ENCODE measurements at regions not wholly inside any gene's neighbourhood (a gene's known extent, or its start where the extent isn't known, plus 50 kb on each side); places are given as distances from the start of the nearest gene placed in this dataset.
"Not testable (repeated sequence)": the region's sequence is repeated elsewhere in the genome, so short reads cannot be mapped to it uniquely, and the experiment has no call there.

DNA sequence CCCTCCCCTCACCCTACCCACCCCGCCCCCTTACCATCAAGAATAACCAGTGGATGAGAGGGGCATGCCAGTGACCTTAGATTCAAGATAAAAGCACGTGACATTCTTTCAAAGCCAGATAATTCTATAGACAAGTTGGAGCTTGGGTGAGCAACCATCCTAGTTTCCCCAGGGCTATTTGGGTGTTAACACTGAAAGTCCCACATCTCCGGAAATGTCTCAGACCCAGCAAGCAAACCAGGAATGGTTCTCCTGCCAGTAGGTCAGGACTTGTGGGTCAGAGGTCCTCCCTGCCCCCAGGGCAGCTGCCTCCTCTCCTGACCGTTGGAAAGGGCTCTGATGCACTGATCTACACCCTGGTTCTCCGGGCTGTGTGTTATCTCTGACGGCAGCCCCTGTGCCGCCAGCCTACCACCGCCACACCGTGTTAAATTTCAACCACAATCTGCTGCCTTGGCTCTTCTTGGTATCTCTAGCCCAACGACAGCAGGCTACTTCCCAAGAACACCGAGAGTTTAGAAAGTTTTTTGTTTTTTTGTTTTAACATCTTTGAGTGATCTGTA is 287.0 kb downstream of the BCL2L11 start:
- DNase-seq, result not testable (repeated sequence)

DNA sequence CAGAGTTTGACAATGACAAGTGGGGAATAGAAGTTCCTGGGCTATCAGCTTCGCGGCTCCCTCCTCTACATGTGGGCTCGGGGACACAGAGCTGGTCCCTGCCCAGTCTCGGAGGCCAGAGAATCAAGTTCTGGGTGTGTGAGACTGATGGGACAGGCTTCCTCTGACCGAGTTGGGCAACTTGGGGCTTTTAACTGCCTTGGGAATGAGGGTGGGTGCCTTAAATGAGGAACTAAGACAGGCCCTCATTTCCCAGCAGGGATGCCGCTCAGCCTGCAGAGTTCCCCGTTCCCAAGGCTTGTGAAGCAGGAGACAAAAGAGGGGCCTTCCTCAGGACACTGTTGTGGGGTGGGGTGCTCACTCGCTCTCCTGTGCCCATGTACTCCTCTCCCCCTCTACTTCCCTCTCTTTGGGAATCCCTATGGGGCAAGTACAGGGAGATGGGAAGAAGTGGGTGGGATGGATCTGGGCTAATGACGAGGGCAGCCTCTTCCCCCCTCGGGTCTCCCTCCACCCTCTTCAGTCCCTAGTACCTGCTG is 290.2 kb downstream of the BCL2L11 start:
- not testable (repeated sequence) for DNase-seq

DNA sequence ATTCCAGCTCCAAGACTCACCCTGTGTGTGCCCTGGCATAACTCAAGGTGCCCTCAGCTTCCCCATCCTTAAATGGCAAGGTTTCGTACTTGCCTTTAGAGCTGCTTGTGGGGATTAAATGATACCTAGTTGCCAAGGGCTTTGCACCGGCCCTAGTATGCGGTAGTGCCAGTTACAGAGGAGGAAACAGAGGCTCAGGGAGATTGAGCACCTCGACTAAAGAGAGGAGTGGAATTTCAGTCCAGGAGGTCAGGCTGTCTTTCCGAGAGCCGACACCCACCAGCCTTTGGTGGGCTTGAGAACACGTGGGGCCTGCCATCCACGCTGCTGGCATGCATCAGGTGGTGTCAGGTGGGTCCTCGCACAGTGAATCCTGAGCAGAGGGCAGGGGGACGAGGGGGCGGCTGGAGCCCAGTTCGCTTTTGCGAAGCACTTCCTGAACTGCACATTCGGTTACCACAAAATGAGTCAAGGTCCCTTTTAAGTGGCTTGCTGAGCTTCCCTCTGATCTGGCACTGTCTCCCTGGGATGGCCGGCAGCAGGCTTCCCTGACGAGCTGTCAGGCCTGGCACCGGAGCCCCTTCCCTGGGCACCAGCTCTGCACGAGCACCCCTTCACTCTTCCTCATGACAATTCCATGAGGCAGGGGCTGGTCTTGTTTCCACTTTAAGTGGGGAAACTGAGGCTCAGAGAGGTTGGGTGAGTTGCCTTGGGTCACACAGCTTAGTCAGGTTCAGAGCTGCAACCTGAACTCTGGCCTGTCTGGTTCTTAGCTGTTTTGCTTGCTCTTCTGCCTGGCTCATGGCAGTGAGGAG is 291.4 kb downstream of the BCL2L11 start:
- DNase-seq, result not testable (repeated sequence)

DNA sequence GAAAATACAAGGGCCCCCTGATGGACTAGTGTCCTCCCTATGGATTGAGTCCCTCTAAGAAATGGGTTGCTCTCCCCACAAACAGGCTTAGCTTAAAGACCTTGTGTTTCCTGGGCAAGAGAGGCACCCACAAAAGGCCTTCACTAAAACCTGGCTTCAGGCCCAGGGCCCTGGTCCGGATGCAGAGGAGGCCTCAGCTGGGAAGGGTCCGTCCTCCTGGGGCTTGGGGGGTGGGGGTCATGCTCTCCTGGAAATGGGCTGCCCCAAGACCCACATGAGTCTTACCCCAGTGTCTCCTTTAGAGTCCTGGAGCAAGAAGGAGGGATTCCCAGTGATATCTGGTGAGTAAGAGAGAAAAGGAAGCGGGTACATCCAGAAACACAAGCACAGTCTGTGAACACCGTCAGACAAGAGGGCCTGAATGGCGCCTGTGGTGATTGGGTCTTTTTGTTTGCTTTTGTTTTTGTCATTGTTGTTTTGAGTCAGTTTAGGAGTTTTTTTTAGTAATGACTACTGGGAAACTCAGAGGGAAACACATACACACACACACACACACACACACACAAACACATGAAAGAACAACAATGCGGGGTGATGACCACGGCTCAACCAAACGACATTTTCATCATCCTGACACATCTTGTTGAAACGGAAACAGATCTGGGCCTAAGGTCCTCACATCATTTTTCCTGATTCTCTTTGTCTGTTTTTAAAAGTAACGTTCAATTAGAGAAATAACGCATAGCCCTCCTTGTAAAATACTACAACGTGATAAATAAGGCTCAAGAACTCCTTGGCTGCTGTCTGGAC is 292.3 kb downstream of the BCL2L11 start:
- not testable (repeated sequence) for DNase-seq

DNA sequence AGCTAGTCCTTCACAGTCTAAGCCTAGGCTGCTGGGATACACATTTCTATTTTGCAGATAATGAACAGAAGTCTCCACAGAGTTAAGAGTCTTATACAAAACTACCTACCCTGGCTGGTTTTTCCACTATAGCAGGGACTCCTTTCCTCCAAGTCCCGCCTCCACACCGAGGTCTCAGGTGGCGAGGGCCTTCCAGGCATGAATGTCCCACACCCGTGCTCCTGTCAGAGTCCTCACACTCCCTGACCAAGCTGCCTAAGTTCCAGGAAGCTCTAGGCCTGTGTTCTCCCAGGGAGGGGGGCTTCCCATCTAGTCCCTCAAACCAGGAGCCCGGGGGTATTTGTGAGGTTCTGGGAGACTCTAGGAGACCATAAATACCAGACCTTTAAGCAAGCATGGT is 293.2 kb downstream of the BCL2L11 start:
- not testable (repeated sequence) for DNase-seq

DNA sequence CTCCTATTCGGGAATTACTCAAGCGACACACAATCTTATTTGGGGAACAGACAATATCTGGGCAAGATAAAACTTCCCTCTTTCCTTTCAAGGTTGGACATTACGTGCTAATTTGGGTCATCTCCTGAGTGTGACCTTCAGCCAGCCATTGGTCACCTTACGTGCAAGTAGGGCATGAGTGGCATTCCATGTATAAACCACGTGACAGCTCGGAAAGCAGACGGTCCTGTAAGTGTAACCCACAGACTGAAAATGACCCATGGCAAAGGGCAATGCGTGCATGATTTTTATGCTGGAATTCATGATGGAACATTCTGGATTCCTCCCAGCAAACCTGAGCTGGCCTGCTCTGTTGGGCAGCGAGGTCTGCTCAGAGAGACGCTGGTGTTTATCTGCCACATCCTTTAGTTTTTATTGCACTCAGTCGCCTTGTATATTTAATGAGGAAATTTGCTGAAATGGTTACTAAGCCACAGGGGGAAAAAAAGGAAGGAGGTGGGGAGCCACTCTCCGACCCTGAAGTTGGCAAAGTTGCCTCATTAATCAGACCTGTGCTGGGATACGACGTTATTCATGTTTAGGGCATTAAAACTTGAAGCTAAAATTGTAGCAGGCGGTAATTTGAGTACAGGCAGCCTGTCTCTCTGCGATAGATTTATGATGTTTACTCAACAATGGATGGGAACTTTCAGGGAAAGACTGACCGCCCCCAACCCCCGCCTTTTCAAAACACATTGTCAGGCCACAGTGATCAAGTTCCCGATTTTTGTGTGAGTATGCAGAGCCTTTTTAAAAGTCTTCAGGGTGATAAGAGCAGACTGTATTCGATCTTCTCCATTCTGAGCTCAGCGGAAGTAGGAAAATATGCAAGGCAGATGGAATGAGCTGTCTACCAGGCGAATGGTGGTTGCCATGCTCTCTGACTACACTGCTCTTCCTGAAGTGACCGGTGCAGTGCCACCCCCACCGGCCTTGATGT is 295.3 kb downstream of the BCL2L11 start:
- DNase-seq, result not testable (repeated sequence)

DNA sequence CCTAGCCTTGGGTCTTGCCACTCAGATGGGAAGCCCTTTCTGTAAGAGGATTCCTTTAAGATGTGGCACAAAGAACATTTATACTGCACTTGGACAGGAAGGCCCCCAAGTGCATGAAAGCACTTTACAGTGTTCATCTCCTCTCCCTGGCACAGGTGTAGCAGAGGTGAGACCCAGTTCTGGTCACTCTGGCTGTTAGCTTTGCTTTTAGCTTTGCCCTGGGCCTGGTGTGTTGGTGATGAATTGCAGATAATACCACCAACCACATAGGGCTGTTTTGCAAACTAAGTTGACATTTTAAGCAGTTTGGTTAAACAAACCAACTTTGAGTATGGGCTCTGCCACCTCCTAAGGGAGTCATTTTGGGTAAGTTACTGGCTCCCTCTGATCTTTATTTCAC is 296.3 kb downstream of the BCL2L11 start:
- not testable (repeated sequence) for DNase-seq

DNA sequence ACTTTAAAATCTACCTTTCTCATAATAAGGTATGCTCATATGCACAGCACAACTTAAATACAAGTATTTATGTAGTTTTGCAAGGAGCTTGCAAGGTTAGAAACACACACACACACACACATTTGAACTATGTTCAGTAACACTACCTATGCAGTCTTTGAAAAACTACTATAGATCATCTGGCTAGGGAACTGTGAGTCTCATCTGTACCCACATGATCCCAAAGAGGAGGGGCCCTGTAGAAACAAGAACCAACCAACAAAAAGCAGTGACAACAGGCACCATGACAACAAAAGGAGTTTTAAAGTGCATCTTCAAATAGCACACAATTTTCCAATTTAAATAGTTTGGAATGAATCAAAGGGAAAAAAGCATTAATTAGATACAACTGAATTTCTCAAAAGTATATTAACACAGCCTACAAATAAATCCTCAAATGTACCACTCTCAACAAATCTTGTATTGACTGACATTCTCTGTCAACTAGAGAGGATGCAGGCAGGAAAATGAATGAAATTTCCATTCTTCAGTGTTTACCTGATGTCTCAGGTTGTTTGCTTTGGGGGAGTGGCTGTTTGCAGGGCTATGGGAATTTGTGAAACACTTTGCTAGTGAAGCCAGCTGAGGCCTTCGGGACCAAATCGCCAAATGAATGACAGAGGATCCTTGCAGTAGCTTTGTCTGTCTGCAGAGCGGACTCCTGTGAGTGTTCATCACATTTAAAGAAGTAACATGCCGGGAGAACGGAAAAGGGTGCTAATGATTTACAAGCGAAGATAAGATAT is 297.6 kb downstream of the BCL2L11 start:
- DNase-seq, result not testable (repeated sequence)

DNA sequence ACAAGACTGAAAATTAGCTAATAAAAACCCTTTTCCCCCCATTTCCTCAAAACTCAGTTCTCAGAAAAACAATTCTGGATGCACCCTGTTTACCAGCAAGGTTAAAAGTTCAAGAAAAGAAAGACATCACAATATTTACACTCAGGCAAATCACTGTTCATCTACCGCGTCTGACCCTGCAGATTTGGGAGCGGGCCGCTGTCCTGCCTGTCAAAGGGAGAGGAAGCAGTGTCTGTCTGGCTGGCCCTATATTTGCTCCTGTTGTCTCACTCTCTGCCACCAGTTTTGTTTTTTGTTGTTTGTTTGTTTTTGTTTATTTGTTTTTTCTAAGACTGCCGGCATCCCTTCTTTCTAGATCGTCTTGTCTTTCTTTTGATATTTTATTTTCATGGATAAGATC is 299.4 kb downstream of the BCL2L11 start:
- DNase-seq, result not testable (repeated sequence)

DNA sequence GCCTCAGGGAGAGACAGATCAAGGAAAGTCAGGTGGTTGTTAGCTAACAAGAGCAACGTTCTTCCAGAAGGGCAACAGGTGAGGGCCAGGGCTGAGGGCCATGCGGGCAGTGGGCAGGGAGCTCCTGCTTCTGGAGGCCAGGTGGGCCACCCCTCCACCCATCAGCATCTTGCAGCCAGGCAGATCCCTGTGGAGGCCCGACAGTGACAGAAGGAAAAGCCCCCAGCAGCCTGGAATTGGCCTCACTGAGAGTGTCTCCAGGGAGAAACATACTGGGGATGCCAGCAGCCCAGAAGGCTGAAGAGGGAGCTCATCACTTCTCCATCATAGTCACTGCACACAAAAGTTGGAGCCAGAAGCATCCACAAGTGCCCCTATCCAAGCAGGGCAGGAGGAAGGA is 300.1 kb downstream of the BCL2L11 start:
- not testable (repeated sequence) for DNase-seq

DNA sequence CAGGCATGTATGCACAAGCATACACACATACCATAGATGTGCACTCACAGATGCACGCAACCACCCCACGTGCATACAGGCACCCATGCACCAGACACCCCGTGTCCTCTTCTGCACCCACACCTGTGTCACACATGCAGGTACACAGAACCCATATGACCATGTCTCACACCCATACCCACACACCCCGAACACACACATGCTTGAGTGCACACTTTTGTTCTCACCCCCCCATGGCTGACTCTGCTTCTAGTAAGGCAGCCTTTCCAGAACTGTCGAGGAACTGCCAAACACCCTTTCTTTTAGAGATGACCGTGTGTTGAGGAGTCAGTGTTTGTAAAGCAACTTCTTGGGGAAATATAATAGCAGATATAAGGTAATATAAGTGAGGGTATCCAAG is 301.2 kb downstream of the BCL2L11 start:
- DNase-seq, result not testable (repeated sequence)

DNA sequence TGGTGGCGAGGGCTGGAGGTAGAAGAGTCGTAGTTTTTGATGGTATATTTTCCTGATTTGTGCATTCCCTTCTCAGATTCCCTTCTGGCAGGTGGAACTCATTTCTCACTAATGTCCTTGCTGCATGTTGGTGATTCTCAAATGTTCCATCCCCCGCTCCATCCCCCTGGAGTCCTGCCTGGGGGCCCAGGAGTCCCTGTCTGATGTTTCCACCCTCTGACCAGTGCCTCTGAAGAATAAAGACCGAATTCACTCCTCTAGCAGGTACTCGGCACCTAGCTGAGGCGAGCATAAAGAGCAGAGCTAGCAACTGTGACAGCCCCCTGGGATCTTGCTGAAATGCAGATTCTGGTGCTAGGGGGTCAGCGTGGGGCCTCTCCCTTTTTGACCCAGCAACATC is 301.8 kb downstream of the BCL2L11 start:
- not testable (repeated sequence) for DNase-seq

DNA sequence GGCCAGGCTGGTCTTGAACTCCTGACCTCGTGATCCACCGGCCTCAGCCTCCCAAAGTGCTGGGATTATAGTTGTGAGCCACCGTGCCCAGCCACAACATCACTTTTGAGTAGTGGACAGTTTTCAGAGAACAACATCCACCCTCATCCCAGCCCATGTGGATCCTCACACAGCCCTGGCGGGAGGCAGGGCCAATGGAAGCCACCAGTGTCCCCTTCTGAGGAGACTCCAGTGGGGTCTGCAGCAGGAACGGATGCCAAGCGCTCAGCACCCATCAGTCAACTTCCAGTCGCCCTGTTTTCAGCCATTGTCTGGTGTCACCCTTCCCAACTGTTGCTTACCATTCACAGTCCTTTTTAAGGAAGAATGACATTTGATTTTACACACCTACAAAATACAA is 302.5 kb downstream of the BCL2L11 start:
- not testable (repeated sequence) for DNase-seq

DNA sequence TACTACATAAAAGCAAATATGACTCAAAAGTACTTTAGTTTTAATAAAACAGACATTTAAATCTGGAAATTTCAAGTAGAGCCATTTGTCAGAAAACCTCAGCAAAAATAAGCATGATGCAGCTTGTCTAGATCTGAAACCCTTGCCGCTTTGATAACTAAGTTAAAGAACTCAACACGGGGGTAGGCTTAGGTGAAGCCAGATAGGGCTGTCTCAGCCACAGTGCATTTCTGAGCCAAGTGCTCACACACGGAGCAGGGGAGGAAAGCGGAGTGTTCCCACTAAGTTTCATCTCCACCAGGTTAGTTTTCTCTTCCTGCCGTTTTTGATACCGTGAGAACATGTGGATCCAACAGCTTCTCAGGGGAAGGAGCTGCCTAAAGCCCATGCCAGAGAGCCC is 303.5 kb downstream of the BCL2L11 start:
- not testable (repeated sequence) for DNase-seq

DNA sequence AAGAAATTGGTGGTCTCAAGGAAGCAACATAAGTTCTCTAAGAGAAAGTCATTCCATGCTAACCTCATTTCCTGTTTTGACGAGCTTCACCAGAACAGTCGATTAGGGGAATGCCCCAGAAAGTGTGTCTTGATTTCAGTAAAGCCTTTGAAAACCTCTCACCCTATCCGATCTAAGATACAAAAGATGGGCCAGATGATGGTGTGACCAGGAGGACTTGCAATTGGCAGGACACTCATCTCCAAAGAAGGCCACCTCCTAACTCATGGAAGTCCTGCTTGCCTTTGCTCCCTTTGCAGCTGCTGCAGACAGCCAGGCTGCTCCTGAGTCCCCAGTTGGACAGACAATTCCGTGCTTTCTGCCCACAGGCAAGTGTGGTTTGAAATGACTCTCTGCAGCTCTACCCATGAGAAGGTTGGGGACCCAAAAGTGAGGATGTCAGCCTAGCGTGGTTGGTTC is 304.2 kb downstream of the BCL2L11 start:
- not testable (repeated sequence) for DNase-seq

DNA sequence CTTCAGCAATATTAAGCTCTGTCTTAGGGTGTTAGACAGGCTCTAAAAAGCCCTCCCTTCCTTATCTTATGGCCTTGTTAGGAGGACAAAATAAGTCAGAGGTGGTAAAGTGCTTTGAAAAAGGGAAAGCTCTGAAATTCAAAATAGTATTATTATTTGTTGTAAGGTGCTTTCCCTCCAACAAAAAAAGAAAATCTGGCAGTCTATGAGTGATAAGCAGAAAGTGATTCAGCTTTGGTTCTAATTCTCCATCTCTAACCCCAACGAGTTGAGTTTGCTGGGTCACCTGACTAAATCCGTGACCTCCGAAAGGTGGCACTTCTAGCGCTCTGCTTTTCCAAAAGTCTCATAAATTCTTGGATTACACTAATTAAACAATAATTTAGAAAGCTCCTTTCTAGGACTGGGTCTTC is 305.1 kb downstream of the BCL2L11 start:
- not testable (repeated sequence) for DNase-seq

DNA sequence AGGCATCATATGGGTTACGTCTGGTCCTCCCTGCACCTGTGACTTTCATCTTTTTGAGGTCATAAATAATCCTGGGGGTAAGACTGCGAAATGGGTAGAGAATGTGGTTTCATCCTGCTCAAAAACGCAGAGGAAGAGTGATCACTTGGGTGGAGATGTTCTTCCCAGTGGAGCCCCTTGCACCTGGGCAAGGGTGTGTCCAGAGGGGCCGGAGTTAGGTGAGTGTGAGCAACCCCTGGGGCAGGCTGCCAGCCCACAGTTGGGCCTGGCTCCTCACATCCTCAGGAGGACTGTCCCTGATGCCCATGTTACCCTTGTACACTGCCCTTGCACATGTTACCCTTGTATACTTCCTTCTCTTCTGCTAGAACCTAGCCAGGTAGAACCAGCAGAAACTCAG is 306.6 kb downstream of the BCL2L11 start:
- not testable (repeated sequence) for DNase-seq

DNA sequence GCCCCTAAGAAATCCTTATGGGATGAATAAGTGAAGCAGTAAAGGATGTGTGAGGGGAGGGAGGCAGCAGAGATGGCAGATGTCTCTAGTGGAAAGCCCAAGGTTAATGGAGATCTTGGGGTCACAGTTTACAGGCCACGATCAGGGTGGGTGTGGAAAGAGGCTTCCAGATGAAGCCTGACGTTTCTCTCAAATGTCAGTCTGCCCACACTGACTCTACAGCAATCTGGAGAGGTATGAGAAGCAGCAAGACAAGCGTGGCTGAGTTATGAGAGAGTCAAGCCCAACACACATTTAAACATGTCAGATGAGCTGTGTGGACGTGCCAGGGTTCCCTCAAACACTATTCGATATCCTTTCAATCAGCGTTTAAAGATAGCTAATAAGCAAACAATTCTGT is 308.2 kb downstream of the BCL2L11 start:
- DNase-seq, result not testable (repeated sequence)

DNA sequence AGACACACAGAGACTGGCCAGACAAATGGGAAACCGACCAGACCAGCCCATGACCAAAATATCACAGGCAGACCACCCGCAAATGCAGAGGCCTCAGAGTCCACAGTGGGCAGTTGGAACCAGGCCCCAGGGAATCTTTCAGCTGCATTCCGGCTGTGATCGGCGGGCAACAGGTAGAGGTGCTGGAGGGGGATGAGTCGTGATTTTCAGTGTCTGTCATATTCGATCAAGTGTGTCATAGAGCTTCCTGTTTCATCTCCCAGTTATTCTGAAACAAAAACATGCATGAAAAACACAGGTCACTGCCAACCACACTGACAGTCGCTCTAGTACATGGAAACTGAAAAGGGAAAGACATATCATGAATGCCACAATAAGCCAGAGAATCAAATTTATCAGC is 308.6 kb downstream of the BCL2L11 start:
- not testable (repeated sequence) for DNase-seq

DNA sequence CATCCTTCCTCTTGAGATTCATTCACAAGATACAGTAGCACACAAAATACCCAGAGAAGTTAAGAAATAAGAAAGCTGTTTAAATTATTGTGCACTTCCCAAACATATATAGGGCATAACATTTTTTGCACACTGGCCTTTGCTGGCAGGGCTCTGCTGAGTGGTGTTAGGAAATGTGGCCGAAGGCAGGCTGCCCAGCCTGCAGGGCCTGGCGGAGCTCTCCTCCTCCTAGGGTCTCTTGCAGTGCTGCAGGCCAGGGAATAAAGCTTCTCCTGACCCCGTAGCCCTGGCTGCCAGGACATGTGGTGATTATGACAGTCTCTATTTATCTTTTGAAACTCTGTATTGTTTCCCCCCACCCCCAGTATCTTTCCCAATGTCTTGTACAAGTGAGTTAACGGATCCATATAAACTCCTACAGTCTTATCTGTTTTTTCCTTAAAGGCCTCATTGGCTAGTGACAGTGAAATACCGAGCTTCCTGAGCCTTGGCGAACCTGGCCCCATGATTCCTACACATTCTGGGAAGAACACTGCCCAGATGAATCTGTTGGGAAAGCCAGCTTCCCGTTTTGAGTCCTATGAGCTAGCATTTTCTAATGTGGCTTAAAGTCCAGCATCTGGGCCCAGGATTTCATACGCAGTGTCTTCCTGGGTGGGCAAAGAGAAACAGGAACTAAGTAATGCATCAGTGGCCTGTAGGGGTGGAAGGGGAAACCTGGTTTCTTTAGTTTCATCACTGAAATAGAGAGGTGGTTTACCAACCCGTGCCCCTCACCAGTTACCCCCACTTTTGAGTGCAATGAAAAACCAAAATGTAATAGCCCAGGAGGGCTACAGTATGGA is 310.3 kb downstream of the BCL2L11 start:
- DNase-seq, result not testable (repeated sequence)

All from CD4-positive, alpha-beta T cell treated with Interleukin-15 for 1 hour (primary cell).